ENCODE measurements at regions not wholly inside any gene's neighbourhood (a gene's known extent, or its start where the extent isn't known, plus 50 kb on each side); places are given as distances from the start of the nearest gene placed in this dataset.

DNA sequence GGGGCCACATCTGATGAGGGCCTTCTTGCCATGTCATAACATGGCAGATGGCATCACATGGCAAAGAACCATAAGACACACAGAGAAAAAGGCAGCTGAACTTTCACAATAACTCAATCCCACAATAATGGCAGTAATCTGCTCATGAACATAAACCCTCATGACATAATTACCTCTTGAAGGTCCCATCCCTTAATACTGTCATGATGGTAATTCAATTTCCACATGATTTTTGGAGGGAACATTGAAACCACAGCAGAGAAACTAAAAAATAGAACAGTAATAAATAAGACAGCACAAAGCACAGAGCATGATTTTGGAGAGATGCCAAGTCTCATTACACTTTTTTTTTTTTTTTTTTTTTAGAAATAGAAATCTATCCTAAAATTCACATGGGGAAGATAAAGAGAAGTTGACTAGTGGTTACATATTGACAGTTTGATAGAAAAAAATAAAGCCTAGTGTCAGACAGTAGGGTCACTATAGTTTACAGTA lies 61.8 kb upstream of the ATF7IP start:
- TF ChIP-seq, protein P1, sequence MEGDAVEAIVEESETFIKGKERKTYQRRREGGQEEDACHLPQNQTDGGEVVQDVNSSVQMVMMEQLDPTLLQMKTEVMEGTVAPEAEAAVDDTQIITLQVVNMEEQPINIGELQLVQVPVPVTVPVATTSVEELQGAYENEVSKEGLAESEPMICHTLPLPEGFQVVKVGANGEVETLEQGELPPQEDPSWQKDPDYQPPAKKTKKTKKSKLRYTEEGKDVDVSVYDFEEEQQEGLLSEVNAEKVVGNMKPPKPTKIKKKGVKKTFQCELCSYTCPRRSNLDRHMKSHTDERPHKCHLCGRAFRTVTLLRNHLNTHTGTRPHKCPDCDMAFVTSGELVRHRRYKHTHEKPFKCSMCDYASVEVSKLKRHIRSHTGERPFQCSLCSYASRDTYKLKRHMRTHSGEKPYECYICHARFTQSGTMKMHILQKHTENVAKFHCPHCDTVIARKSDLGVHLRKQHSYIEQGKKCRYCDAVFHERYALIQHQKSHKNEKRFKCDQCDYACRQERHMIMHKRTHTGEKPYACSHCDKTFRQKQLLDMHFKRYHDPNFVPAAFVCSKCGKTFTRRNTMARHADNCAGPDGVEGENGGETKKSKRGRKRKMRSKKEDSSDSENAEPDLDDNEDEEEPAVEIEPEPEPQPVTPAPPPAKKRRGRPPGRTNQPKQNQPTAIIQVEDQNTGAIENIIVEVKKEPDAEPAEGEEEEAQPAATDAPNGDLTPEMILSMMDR (IDR thresholded peaks at IDR 0.05): no peak
- no peak for TF ChIP-seq POLR2A (IDR thresholded peaks at IDR 0.05)

Measured in Peyer's patch (tissue), 4 donors.